SKM-1 treated with dmso at 0.1 percent for 144 hours (cell line): ENCODE measurements at regions not wholly inside any gene's neighbourhood (a gene's known extent, or its start where the extent isn't known, plus 50 kb on each side); places are given as distances from the start of the nearest gene placed in this dataset.

ENCODE experiments used
- DNase-seq: peaks from one replicate; lab custom pipeline; 2025; ENCODE audit not compliant: unreplicated experiment; lab: John Stamatoyannopoulos, UW

DNA sequence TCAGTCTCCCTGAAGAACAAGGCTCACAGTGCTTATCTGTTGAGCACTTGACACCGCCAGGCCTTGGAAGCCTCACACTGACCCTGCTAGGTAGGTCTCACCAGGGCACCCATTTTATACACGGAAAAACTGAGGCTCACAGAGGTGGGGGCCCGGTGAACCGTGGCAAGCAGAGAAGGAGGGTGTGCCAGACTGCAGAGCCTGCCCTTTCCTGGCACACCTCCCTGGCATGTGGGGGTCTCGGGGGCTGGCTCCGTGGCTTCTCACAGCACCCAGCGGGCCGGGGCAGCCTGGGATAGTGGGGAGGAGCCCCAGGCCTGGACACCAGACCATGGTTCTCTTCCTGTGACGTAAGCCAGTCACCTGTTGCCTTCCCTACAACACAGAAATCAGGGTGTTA lies 53.7 kb upstream of the IER5L start:
- no peak for DNase-seq

DNA sequence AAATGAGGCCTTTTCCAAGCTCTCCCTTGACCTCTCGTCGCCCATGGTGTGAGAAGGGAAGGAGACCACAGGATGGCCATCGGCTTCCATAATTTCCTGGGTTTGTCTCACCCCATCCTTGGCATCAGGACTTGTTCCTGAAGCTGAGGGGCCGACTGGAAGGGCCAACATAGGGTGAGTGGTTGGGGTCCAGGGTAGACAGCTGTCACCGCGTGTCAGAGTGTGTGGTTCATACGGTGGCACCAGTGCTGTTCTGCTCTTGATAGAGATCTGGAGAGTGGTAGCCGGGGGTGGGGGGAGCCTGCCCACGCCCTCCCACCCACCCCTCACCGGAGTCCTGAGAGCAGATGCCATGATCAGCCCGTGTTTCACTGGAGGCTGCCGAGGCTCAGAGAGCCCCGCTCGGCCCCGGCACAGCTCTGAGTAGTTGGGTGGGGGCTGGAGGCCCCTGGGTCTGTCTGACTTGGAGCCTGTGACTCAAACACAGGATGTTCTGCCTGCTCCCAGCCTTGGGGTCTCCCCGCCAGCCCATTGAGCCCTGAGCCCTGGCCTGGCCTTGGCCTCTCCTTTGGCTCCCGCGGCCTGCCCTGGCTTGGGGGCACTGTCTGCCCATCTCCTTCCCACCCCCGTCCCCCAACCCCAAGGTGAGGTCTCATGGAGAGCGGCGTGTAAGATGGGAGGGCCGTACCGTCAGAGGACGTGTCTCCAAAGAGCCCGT lies 53.1 kb upstream of the IER5L start:
- no peak for DNase-seq

DNA sequence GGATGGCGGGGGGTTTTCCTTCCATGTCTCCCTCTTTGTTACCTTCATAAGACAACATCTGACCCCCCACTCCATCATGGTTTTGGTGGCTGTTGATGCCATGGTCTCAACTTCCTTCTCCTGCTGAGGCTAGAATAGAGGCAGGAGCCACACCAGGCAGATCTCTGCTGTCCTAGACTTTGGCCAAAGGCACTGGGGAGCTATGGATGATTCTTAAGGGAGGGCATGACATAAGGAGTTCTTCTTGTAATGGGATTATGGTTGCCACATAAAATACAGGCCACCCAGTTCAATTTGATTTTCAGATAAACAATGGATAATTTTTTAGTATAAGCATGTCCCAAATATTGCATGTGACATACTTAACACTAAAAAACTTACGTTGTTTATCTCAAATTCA lies 52.2 kb upstream of the IER5L start:
- no peak for DNase-seq
